Keratinocyte (primary cell): ENCODE measurements at regions not wholly inside any gene's neighbourhood (a gene's known extent, or its start where the extent isn't known, plus 50 kb on each side); places are given as distances from the start of the nearest gene placed in this dataset.

ENCODE experiments used
- CTCF ChIP-seq, 3 experiments: IDR thresholded peaks in 1 of 3; conservative IDR thresholded peaks in 1 of 3; optimal IDR thresholded peaks in 1 of 3; 2 replicates in 2 of 3; 3 replicates in 1 of 3; pipeline versions ENCODE3 to v1.5.1; 2011; ENCODE audit warnings: low read length in 3 of 3, mild to moderate bottlenecking in 3 of 3, moderate library complexity in 2 of 3, control low read depth in 1 of 3, inconsistent platforms in 1 of 3; ENCODE audit not compliant: insufficient read depth in 2 of 3; ENCODE audit errors: extremely low read depth in 1 of 3
- EZH2 ChIP-seq: IDR thresholded peaks from one replicate; pipeline ENCODE4 v1.6.1; 2012; ENCODE audit warnings: inconsistent platforms, mild to moderate bottlenecking, low read length, moderate library complexity

GRCh38 chr4:133596459-133596858 is 447.4 kb downstream of the PCDH10 start:
- TF ChIP-seq CTCF (optimal IDR thresholded peaks at IDR 0.05 in 1 of 3, IDR thresholded peaks at IDR 0.05 in 1 of 3, conservative IDR thresholded peaks at IDR 0.05 in 1 of 3; ENCODE audit: extremely low read depth in 1 of 3, insufficient read depth in 2 of 3, low read length in 3 of 3) (no peak), EZH2 (no peak)
